NCI-H524 treated with DMSO at 0.1 percent for 48 hours (cell line): ENCODE measurements at regions not wholly inside any gene's neighbourhood (a gene's known extent, or its start where the extent isn't known, plus 50 kb on each side); places are given as distances from the start of the nearest gene placed in this dataset.

ENCODE experiments used
- DNase-seq: peaks from one replicate; lab custom pipeline; 2025; lab: John Stamatoyannopoulos, UW

GRCh38 chr9:126152622-126153362, 173.8 kb upstream of the MVB12B start:
- DNase-seq = no peak

DNA sequence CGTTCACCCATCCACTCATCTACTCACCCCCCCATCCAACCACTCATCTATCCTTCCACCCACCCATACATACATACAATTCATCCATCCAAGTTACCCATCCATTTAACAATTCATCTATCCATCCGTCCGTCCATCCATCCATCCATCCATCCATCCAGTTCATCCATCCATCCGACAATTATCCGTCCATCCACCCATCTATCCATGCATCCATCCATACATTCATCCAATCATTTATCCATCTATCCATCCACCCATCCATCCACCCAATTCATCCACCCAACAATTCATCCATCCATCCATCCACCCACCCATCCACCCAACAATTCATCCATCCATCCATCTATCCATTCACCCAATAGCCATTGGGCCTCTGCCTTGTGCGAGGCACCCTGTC, 173.2 kb upstream of the MVB12B start:
- no peak for DNase-seq

DNA sequence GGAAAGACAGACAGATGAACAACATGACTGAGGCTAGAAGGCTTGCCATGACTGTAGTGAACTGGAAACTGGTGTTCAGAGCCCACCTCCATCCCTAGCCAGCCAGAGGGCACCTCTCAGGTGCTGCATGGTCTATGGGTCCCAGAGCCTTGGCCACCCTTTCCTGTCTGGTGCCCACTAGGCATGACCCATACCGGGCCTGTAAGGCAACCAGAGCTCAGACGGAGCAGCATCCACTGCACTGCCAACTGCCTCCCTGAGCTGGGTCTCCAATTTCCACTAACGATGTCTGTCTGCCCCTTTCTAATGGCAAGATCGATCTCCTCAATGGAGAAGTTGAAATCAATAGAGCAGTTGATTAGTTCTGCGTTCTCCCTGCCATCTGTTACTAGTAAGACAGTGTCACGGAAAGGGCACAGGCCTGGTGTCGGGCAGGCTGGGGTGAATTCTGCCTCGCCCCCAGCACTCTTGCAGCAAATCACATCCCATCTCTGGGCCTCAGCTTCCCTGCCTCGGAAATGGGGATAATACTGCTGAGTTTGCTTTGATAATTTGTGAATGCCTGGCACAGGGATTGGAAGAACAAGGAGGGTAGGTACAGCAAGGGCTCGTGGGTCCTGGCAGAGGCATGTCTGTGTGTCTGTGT, 172.3 kb upstream of the MVB12B start:
- DNase-seq = no peak

DNA sequence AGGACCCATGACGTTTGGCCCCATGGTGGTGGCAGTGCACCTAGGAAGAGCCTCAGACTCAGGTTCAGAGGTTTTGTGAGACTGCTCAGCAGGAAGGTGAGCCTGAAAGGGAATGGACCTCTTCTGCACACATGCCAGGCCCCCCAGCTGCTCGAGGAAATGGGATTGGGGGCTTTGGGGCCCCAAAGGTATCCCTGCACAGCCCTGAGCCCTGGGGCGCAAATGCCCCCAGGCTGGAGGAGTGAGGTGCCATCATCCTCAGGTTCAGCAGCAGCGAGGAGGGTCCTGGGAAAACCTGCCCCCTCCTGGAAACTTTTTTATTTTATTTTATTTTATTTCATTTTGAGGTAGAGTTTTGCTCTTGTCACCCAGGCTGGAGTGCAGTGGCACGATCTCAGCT, 171.8 kb upstream of the MVB12B start:
- DNase-seq = no peak

DNA sequence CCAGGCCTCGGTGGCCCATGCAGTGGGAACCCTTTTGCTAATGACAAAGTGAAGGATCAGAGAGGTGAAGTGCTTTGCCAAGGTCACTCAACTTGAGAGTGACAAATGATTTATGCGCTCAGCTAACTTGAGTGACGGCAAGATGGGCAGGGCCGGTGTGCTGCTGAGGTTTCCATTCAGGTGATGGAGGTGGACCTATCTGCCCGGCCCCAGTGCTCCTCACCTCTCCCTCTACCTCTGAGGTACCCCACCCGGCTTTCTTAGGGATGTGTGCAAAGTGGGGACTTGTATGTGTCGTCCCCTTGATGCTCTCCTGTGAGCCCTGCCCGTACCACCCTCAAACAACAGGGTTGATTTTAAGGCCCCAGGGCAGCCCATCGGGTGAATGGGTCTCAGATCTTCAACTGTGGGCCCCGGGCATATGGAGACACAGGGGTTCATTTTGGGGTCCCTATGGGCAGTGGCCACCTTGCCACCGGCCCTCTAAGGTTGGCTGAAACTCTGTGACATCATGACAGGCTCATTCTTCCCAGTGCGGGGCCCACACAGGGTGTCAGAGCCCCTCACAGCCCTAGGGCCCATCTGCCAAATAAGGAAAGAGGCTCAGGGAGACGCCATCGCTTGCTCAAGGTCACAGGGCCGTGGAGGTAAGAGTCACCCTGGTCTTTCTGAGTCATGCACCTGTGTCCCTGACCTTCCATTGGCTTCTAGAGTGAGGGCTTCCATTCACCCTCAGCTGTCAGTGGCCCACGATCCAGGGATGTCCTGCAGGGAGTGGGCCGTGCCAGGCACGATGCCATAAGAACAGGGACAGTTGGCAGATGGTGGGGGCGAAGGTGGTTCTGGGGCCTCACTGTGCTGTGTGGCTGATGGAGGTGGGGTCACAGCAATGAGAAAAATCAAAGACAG, 170.6 kb upstream of the MVB12B start:
- DNase-seq = no peak

DNA sequence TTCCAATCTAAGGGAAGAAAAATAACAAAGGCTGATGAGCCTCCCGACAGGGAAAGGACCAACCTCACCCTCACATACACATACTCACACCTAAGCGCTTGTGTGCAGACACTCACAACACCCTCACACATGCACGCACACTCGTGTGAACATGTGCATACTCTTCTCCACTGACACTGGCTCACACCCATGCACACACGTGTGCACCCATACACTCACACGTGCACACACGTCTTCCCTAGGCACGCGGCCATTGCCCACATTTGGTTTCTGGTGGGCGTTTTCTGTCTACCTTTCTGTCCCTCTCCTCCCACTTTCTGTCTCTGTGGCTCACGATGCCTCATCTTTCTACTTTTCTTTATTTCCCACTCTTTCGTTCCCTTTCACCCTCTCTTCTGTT, 169.7 kb upstream of the MVB12B start:
- no peak for DNase-seq

DNA sequence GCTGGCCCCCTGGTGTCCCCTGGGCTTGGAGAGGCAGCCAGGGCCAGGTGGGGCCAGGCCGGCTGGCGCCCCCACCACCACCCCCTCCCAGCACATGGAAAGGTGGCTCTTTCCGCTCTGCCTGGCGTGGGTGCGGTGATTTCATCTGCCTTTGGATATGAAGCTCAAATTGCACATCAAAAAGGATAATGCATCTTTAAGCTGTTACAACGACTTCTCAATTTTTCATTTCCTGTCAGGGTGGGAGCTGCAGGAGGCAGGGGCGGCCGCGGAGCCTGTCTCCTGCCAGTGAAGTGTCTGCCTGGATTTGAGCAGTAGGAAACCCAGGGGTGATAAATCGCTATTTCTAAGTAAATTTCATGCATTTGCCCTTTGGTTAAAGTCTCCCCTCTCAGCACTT, 169.2 kb upstream of the MVB12B start:
- DNase-seq = no peak

DNA sequence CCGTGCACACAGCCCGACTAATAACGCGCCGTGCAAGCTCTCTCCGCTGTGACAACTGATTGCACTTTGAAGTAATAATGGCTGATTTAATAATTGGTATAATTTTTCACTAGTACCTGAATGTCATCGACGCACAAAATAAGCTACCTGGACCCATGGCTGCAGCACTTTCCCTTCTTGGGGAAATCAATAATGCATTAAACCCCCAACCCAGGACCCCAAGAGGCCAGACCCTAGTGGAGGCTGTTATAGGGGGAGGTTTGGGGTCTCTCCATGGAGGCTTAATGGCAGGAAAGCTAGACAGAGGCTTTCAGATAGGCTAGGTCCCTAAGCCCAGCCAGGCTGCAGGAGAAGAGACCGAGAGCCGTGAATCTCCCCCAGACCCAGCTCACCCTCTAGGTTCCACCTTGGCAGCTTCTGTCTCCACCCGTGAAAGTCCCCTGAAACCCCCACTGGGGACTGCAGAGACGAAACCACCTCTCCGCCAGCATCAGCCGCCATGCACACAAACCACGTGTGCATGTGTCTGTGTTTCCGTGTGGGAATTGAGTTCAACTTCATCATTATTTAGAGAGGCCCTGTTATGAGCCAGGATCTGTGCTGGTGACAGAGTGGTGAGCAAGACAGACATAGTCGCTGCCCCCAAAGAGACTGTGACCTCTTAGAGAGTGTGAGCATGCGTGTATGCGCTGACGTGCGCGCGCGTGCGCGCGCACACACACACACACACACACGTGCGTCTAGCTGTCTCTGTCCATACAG, 168.6 kb upstream of the MVB12B start:
- DNase-seq = no peak

- no peak for DNase-seq
Observed at GRCh38 chr9:126158588-126159429, 167.8 kb upstream of the MVB12B start.

DNA sequence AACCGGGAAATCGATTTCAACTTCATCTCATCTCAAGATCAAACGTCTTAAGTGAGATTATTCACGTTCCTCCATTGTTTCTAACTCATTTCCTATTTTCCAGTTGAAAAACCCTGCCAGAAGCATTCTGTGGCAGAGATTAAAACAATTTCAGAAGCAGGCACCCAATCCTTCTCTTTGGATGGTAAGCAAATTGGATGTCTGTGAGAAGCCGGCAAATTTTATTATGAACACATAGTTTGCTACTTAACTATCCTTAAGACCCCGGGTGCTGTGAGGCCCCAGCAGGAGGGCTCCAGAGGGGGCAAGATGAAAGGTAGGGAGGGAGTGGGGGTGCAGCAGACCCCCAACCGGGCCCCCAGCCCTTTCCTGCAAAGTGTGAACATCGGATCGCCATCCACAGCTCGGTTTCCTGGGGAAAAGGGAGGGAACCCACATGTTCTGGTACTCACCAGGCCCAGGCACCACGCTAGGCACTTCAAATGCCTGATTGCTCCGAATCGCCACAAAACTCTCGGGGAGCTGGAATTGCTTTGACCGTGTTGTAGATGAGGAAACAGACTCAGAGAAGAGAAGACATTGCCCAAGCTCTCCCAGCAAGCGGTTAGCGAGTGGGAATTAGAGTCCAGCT, 167.1 kb upstream of the MVB12B start:
- no peak for DNase-seq

- no peak for DNase-seq
Observed at GRCh38 chr9:126160067-126160853, 166.4 kb upstream of the MVB12B start.

GRCh38 chr9:126160854-126161329, 165.7 kb upstream of the MVB12B start:
- DNase-seq = no peak

DNA sequence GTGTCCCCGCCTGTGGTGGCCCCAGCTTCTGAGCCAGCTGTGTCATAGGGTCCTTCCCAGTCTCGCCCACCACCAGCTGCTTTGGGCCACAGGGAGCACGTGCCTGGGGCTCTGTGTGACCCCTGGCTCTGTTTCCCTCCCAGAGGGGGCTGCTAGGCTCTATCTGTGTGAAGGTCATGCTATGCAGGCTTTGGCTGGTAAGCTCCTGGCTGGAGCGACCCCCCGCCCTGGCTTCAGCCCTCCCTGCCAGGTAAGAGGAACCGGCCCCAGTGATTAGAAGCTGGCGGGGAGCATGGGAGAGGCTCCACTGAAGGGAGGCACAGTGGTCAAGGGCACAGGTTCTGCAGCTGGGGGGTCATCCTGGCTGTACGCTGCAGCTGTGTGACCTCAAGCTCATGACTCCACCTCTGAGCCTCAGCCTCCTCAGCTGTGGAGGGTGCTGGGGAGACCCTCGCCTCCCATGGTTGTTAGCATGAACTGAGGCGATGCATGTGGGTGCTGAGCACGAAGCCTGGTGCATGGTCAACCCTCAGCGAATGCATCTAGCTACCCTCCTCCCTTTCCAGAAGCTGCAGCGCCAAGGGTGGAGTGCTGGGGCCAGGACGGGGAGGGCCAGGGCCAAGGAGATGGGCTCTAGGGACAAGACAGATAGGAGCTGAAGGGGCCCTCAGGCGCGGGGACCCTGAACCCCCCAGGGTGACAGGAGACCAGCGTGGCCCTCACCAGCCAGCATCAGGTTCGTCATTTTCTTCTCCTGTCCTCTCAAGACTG, 163.8 kb upstream of the MVB12B start:
- DNase-seq = no peak

- DNase-seq = no peak
Observed at GRCh38 chr9:126164796-126165525, 161.7 kb upstream of the MVB12B start.

- no peak for DNase-seq
Observed at GRCh38 chr9:126165755-126166154, 160.9 kb upstream of the MVB12B start.

DNA sequence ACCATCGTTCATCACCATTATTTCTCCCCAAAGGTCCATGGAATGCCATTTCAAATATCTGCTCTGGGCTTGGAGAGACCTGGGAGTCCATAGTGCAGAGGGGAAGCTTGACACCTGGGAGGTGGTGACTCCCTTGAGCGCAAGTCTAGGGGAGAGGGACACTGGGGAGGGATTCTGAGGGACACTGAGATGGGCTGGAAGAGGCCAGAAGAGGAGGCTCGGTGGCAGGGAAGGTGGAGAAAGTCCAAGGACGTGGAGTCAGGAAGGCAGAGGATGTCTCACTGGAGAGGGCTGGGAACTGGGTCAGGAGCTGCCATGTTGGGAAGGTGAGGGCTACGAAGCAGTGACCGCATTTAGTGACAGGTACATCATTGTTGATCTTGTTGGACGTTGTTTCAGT, 160.3 kb upstream of the MVB12B start:
- no peak for DNase-seq

- DNase-seq = no peak
Observed at GRCh38 chr9:126166866-126167265, 159.8 kb upstream of the MVB12B start.

- DNase-seq = no peak
Observed at GRCh38 chr9:126169736-126170135, 156.9 kb upstream of the MVB12B start.
